Naive thymus-derived CD4-positive, alpha-beta T cell (primary cell): ENCODE measurements at regions not wholly inside any gene's neighbourhood (a gene's known extent, or its start where the extent isn't known, plus 50 kb on each side); places are given as distances from the start of the nearest gene placed in this dataset.

Experiments used
- ATAC-seq: fragments of 150-1000 bp; cut with Tn5 transposase; 2 replicates; pipeline ENCODE4 v1.10.0; 2021; ENCODE audit warnings: mild to moderate bottlenecking, moderate library complexity
- CTCF ChIA-PET: fragments of 350-600 bp; sonication (Branson Sonifier 250); formaldehyde crosslinking; loops from one replicate; lab custom pipeline; 2021; ENCODE audit warnings: antibody characterized with exemption; lab: Charles Lee
- POLR2A ChIA-PET: fragments of 350-600 bp; sonication (Branson Sonifier 250); formaldehyde crosslinking; loops from one replicate; lab custom pipeline; 2021; ENCODE audit warnings: antibody characterized with exemption, inconsistent platforms; lab: Charles Lee
- DNase-seq, 9 donors: peaks; one replicate each; pipeline versions ENCODE4 v3.0.0 to v3.0.0-alpha.2; 2020 to 2022; ENCODE audit warnings: mixed read lengths in 1 of 9
- H3K27ac ChIP-seq: one replicate; pipeline ENCODE4 v1.7.0; 2013; ENCODE audit warnings: mild to moderate bottlenecking, low read depth, low read length, moderate library complexity
- H3K27me3 ChIP-seq, 2 donors: one replicate each; pipeline ENCODE4 v1.7.0; 2013; ENCODE audit warnings: low read length in 2 of 2, mild to moderate bottlenecking in 2 of 2, moderate library complexity in 2 of 2; ENCODE audit not compliant: control insufficient read depth in 2 of 2, insufficient read depth in 2 of 2
- H3K36me3 ChIP-seq, 3 experiments: 1 replicate in 2 of 3; 2 replicates in 1 of 3; pipeline ENCODE4 v1.7.0; 2013; ENCODE audit warnings: low read length in 3 of 3, mild to moderate bottlenecking in 3 of 3, moderate library complexity in 1 of 3; ENCODE audit not compliant: insufficient read depth in 3 of 3, control insufficient read depth in 2 of 3
- H3K4me1 ChIP-seq, 2 donors: one replicate each; pipeline ENCODE4 v1.7.0; 2013; ENCODE audit warnings: low read length in 2 of 2, mild to moderate bottlenecking in 2 of 2, moderate library complexity in 1 of 2; ENCODE audit not compliant: control insufficient read depth in 2 of 2, insufficient read depth in 2 of 2
- H3K4me3 ChIP-seq: 2 replicates; pipeline ENCODE4 v1.7.0; 2013; ENCODE audit warnings: mild to moderate bottlenecking, low read length
- H3K9me3 ChIP-seq, 3 experiments: 1 replicate in 2 of 3; 2 replicates in 1 of 3; pipeline ENCODE4 v1.7.0; 2013; ENCODE audit warnings: low read length in 3 of 3; ENCODE audit not compliant: control insufficient read depth in 2 of 3
- H3K27ac Mint-ChIP-seq, 9 donors: one replicate each; pipeline ENCODE4 v1.8.0; 2020 to 2022; ENCODE audit warnings: mixed read lengths in 9 of 9, mild to moderate bottlenecking in 8 of 9, moderate library complexity in 5 of 9, inconsistent platforms in 2 of 9
- H3K27me3 Mint-ChIP-seq, 5 donors: one replicate each; pipeline ENCODE4 v1.8.0; 2021 to 2022; ENCODE audit warnings: mixed read lengths in 5 of 5, mild to moderate bottlenecking in 1 of 5
- H3K36me3 Mint-ChIP-seq, 5 donors: one replicate each; pipeline ENCODE4 v1.8.0; 2020 to 2022; ENCODE audit warnings: mixed read lengths in 5 of 5, mild to moderate bottlenecking in 3 of 5, inconsistent platforms in 1 of 5
- H3K4me1 Mint-ChIP-seq, 7 donors: one replicate each; pipeline ENCODE4 v1.8.0; 2020 to 2022; ENCODE audit warnings: mixed read lengths in 7 of 7, mild to moderate bottlenecking in 3 of 7, inconsistent platforms in 1 of 7
- H3K4me3 Mint-ChIP-seq, 10 donors: one replicate each; pipeline ENCODE4 v1.8.0; 2020 to 2022; ENCODE audit warnings: mild to moderate bottlenecking in 10 of 10, mixed read lengths in 10 of 10, moderate library complexity in 6 of 10, inconsistent platforms in 2 of 10
- H3K9me3 Mint-ChIP-seq, 11 donors: one replicate each; pipeline ENCODE4 v1.8.0; 2020 to 2022; ENCODE audit warnings: mixed read lengths in 11 of 11, mild to moderate bottlenecking in 4 of 11, inconsistent platforms in 1 of 11, moderate library complexity in 1 of 11
- intact Hi-C, 2 donors: fragments of 100-400 bp; cut with micrococcal nuclease; formaldehyde crosslinking; loops; one replicate each; pipeline ENCODE4 v1.15.1; 2023

- Histone ChIP-seq H3K27ac (no peak overlapping the region), H3K9me3 (no peaks in the 10 kb centered on the region), H3K27me3 (no peaks in the 10 kb centered on the region), H3K4me3 (no peak overlapping the region), H3K4me1 (no peaks in the 10 kb centered on the region), H3K36me3 (no peaks in the 10 kb centered on the region)
- ATAC-seq: no peak
- no peaks in the 10 kb centered on the region for H3K4me1 Mint-ChIP-seq
- peaks cover 0 to 9% (median 0%) of the 10 kb centered on the region in 11 donors for H3K9me3 Mint-ChIP-seq
- intact Hi-C loops: no loop called here
- DNase-seq: no peak
- CTCF ChIA-PET: no interaction called here
- no peak overlapping the region for H3K27ac Mint-ChIP-seq
- POLR2A ChIA-PET: interaction anchor here (0.6 kb wide), 1 partner anchor 188 kb away, joined by 5 read pairs; no protein-coding TSS in a partner anchor
- no peaks in the 10 kb centered on the region for H3K27me3 Mint-ChIP-seq
- no peak overlapping the region for H3K4me3 Mint-ChIP-seq
- no peaks in the 10 kb centered on the region for H3K36me3 Mint-ChIP-seq
Observed at GRCh38 chr5:93072831-93073459, 508.1 kb downstream of the NR2F1-AS1 start.

GRCh38 chr5:93071710-93072109, 509.3 kb downstream of the NR2F1-AS1 start:
- H3K27ac ChIP-seq: no peak overlapping the region
- H3K9me3 ChIP-seq: no peaks in the 10 kb centered on the region
- H3K4me1 Mint-ChIP-seq: no peaks in the 10 kb centered on the region
- peaks cover 0 to 9% (median 0%) of the 10 kb centered on the region in 11 donors for H3K9me3 Mint-ChIP-seq
- intact Hi-C loops: no loop called here
- no peaks in the 10 kb centered on the region for H3K27me3 Mint-ChIP-seq
- no peaks in the 10 kb centered on the region for H3K4me1 ChIP-seq
- ChIA-PET CTCF (no interaction called here), POLR2A (no interaction called here)
- no peak overlapping the region for H3K4me3 ChIP-seq
- H3K27ac Mint-ChIP-seq: no peak overlapping the region
- ATAC-seq (no peak), DNase-seq (no peak)
- no peaks in the 10 kb centered on the region for H3K36me3 Mint-ChIP-seq
- H3K4me3 Mint-ChIP-seq: no peak overlapping the region
- no peaks in the 10 kb centered on the region for H3K27me3 ChIP-seq
- no peaks in the 10 kb centered on the region for H3K36me3 ChIP-seq

GRCh38 chr5:93070938-93071337, 510.1 kb downstream of the NR2F1-AS1 start:
- Mint-ChIP-seq H3K9me3 (peaks cover 0 to 9% (median 0%) of the 10 kb centered on the region in 11 donors), H3K4me3 (no peak overlapping the region), H3K36me3 (no peaks in the 10 kb centered on the region), H3K27ac (no peak overlapping the region), H3K4me1 (no peaks in the 10 kb centered on the region), H3K27me3 (no peaks in the 10 kb centered on the region)
- intact Hi-C loops: no loop called here
- no peak for DNase-seq
- H3K4me1 ChIP-seq: no peaks in the 10 kb centered on the region
- H3K9me3 ChIP-seq: no peaks in the 10 kb centered on the region
- ATAC-seq: no peak
- ChIA-PET POLR2A (no interaction called here), CTCF (no interaction called here)
- no peak overlapping the region for H3K4me3 ChIP-seq
- H3K36me3 ChIP-seq: no peaks in the 10 kb centered on the region
- no peak overlapping the region for H3K27ac ChIP-seq
- H3K27me3 ChIP-seq: no peaks in the 10 kb centered on the region

- no peak for ATAC-seq
- intact Hi-C loops: no loop called here
- Mint-ChIP-seq H3K4me3 (no peak overlapping the region), H3K4me1 (no peaks in the 10 kb centered on the region), H3K36me3 (no peaks in the 10 kb centered on the region), H3K9me3 (peaks cover 0 to 14% (median 0%) of the 10 kb centered on the region in 11 donors), H3K27ac (no peak overlapping the region), H3K27me3 (no peaks in the 10 kb centered on the region)
- POLR2A ChIA-PET: no interaction called here
- no peak for DNase-seq
- Histone ChIP-seq H3K36me3 (no peaks in the 10 kb centered on the region), H3K4me3 (no peak overlapping the region), H3K27ac (no peak overlapping the region), H3K4me1 (no peaks in the 10 kb centered on the region), H3K9me3 (no peaks in the 10 kb centered on the region), H3K27me3 (no peaks in the 10 kb centered on the region)
- CTCF ChIA-PET: no interaction called here
Observed at GRCh38 chr5:93069276-93069675, 511.7 kb downstream of the NR2F1-AS1 start.

- no peak overlapping the region for H3K4me3 ChIP-seq
- CTCF ChIA-PET: no interaction called here
- no peak overlapping the region for H3K27ac Mint-ChIP-seq
- H3K9me3 ChIP-seq: peaks cover 0 to 5% (median 0%) of the 10 kb centered on the region in 3 experiments
- H3K4me3 Mint-ChIP-seq: no peak overlapping the region
- H3K4me1 Mint-ChIP-seq: no peaks in the 10 kb centered on the region
- H3K27me3 ChIP-seq: no peaks in the 10 kb centered on the region
- no peaks in the 10 kb centered on the region for H3K4me1 ChIP-seq
- intact Hi-C loops: no loop called here
- no peaks in the 10 kb centered on the region for H3K27me3 Mint-ChIP-seq
- no peaks in the 10 kb centered on the region for H3K36me3 Mint-ChIP-seq
- peaks cover 0 to 6% (median 0%) of the 10 kb centered on the region in 11 donors for H3K9me3 Mint-ChIP-seq
- ATAC-seq (no peak), DNase-seq (no peak)
- no peak overlapping the region for H3K27ac ChIP-seq
- H3K36me3 ChIP-seq: no peaks in the 10 kb centered on the region
- POLR2A ChIA-PET: no interaction called here
Observed at GRCh38 chr5:93062548-93062947, 518.5 kb downstream of the NR2F1-AS1 start.

GRCh38 chr5:93058309-93058708, 522.7 kb downstream of the NR2F1-AS1 start:
- no peaks in the 10 kb centered on the region for H3K4me1 Mint-ChIP-seq
- H3K27ac ChIP-seq: no peak overlapping the region
- no peaks in the 10 kb centered on the region for H3K36me3 ChIP-seq
- no peaks in the 10 kb centered on the region for H3K4me1 ChIP-seq
- ATAC-seq (no peak), DNase-seq (no peak)
- POLR2A ChIA-PET: no interaction called here
- intact Hi-C loops: no loop called here
- H3K36me3 Mint-ChIP-seq: no peaks in the 10 kb centered on the region
- H3K27ac Mint-ChIP-seq: no peak overlapping the region
- H3K27me3 ChIP-seq: no peaks in the 10 kb centered on the region
- no peak overlapping the region for H3K4me3 ChIP-seq
- H3K27me3 Mint-ChIP-seq: no peaks in the 10 kb centered on the region
- no peak overlapping the region for H3K4me3 Mint-ChIP-seq
- CTCF ChIA-PET: no interaction called here
- peaks cover 0 to 5% (median 0%) of the 10 kb centered on the region in 3 experiments for H3K9me3 ChIP-seq
- peaks cover 0 to 6% (median 0%) of the 10 kb centered on the region in 11 donors for H3K9me3 Mint-ChIP-seq

- Mint-ChIP-seq H3K36me3 (no peaks in the 10 kb centered on the region), H3K9me3 (peaks cover 0 to 6% (median 0%) of the 10 kb centered on the region in 11 donors), H3K27ac (no peak overlapping the region), H3K27me3 (no peaks in the 10 kb centered on the region), H3K4me1 (no peaks in the 10 kb centered on the region), H3K4me3 (no peak overlapping the region)
- H3K27me3 ChIP-seq: no peaks in the 10 kb centered on the region
- POLR2A ChIA-PET: no interaction called here
- H3K36me3 ChIP-seq: no peaks in the 10 kb centered on the region
- no peak overlapping the region for H3K27ac ChIP-seq
- CTCF ChIA-PET: no interaction called here
- no peak for ATAC-seq
- peaks cover 0 to 1% (median 0%) of the 10 kb centered on the region in 3 experiments for H3K9me3 ChIP-seq
- intact Hi-C loops: no loop called here
- no peak overlapping the region for H3K4me3 ChIP-seq
- DNase-seq: no peak
- no peaks in the 10 kb centered on the region for H3K4me1 ChIP-seq
Observed at GRCh38 chr5:93057311-93057710, 523.7 kb downstream of the NR2F1-AS1 start.
